HG03575 (cell line): ENCODE measurements at regions not wholly inside any gene's neighbourhood (a gene's known extent, or its start where the extent isn't known, plus 50 kb on each side); places are given as distances from the start of the nearest gene placed in this dataset.

Experiments
- ATAC-seq: cut with Tn5 transposase; IDR thresholded peaks from one replicate; pipeline ENCODE4 v1.9.1; 2021; ENCODE audit not compliant: unreplicated experiment, insufficient number of reproducible peaks, low FRiP score; ENCODE audit errors: extremely low read depth

DNA sequence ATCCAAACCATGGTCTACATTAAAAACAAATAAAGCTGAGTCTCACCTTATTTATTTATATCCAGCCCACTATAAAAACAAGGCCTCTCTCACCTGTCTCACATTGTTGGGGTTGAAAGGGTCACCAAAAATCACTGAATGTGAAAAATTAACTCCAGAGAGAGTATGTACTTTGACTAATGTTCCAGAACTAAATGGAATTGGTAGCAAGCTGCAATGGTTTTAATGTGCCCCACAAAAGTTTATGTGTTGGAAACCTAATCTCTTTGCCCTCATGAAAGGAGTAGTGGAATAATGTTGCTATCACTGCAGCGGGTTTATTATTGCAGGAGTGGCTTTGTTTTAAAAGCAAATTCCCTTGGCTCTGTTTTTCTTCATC, 230.3 kb downstream of the LTN1 start:
- no peak for ATAC-seq

DNA sequence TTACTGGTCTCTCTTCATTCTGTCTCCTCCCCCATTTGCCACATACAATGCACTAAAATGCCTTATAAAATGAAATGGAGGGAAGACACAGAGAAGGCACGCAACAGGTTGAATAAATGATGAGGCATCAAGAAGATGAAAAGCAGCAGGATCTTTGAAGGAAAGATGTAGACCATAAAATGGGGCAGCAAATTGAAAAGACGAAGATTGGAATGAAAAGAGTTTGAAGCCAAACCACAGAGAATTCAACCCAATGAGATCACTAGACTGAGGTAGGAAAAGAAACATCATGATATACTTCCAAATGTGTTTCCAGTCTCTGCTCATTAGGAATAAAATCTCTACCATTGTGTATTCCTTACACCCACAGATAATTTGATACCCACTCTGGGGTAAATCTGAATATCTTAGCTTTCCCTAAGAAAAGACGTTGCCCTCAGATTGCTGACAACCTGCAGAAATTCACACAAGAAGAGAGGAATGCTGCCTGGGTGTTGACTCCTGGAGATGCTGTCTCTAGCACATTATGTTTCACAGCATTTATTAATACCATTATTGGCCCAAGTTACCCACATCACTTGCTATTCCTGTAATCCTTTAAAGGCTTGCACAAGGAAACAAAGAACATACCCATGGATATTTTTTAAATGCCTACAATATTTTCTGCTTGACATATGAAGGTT, 230.9 kb downstream of the LTN1 start:
- ATAC-seq, result no peak

- no peak for ATAC-seq
Measured at GRCh38 chr21:28758883-28759242, 233.8 kb downstream of the LTN1 start.

- ATAC-seq, result no peak
Measured at GRCh38 chr21:28758042-28758882, 234.4 kb downstream of the LTN1 start.

DNA sequence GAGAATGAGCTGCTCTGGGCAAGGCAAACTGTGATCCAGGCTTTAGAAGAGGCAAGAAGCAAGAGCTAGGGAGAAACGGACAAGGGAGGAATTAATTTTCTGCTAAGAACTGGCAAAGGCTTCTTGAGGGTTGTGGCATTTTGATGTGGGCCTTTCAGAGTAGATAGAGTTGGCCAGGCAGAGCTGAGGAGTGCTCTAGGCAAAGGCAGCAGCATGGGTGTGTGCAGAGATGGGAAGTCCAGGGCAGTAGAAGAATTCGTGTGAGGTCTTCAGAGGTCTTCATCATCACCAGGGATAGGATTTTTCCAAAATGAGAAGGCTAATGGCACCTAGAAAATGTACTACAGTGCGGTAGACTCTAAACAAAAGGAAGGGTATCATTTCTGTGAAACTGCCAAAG, 237.8 kb downstream of the LTN1 start:
- no peak for ATAC-seq

DNA sequence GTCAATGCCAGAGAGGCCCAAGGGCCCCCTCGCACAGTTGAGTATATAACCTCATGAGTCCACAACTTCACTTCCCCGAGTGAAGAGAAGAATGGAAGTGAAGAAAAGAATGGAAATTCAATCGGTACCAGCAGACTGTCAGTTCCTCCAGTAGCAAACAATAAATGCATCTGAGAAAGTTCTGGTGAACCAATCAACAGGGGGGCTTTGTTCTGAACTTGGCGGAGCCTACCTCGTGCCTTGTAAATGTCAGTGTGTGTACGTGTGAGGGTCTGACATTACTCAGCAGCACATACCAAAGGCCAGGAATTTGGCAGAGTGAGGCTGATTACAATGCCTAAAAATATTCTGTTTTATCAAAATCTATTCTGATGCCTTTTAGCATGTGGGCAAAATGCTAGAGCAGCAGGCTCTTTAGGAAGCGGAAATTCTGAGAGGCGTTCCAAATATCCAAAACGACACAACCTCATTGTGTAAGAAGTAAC, 238.5 kb downstream of the LTN1 start:
- no peak for ATAC-seq

GRCh38 chr21:28752131-28752530, 240.5 kb downstream of the LTN1 start:
- ATAC-seq, result no peak

GRCh38 chr21:28751176-28751575, 241.5 kb downstream of the LTN1 start:
- ATAC-seq, result no peak

- no peak for ATAC-seq
Measured at GRCh38 chr21:28750565-28750964, 242.1 kb downstream of the LTN1 start.

- ATAC-seq, result no peak
Measured at GRCh38 chr21:28749536-28749935, 243.1 kb downstream of the LTN1 start.

GRCh38 chr21:28747464-28747863, 245.2 kb downstream of the LTN1 start:
- ATAC-seq, result no peak

DNA sequence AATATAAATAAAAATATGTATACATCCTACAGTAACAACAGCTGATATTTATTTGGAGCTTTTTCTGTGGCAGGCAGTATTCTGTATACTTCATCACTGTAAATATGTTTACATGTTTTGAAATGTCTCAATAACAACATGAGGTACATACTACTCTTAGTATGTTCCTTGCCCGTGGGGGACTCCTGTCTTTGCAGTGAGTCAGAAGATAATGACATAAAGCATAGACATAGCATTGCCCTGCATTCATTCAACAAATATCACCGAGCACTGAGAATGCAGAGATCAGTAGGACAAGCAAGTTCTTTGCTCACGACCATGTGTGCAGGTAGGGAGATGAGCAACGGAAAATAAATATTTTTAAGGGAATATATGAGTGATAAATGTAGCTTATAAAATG, 246.5 kb downstream of the LTN1 start:
- ATAC-seq, result no peak

- ATAC-seq, result peak; percentile 59
Measured at GRCh38 chr21:28745131-28746016, 247.3 kb downstream of the LTN1 start.

GRCh38 chr21:28743723-28744122, 249.0 kb downstream of the LTN1 start:
- no peak for ATAC-seq

- ATAC-seq, result no peak
Measured at GRCh38 chr21:28742527-28742926, 250.2 kb downstream of the LTN1 start.

- ATAC-seq, result no peak
Measured at GRCh38 chr21:28740125-28740524, 252.6 kb downstream of the LTN1 start.

DNA sequence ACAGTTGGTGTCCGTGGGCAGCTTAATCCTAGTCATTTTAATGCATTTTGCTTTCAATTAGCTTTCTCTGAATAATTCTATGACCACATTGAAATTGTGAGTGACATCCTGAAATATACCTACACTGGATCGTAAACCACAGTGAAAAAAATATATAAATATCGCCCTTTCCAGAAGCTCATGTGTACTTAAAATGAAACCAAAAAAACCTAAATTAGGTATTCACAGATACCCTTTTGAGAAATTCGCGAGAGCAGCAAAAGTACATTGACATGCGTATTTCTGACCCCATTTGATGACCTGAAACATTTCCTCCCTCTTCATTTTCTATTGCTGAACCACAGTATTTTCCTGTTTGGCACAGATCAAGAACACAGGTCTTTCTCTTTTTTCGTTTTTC, 253.8 kb downstream of the LTN1 start:
- ATAC-seq, result peak; percentile 74

GRCh38 chr21:28738420-28738704, 254.3 kb downstream of the LTN1 start:
- no peak for ATAC-seq

- ATAC-seq, result no peak
Measured at GRCh38 chr21:28737674-28738419, 254.8 kb downstream of the LTN1 start.
